CD4-positive, alpha-beta T cell treated with Interleukin-15 for 1 hour (primary cell): ENCODE measurements at regions not wholly inside any gene's neighbourhood (a gene's known extent, or its start where the extent isn't known, plus 50 kb on each side); places are given as distances from the start of the nearest gene placed in this dataset.
"Not testable (repeated sequence)": the region's sequence is repeated elsewhere in the genome, so short reads cannot be mapped to it uniquely, and the experiment has no call there.

Experiments
- DNase-seq: peaks from one replicate; pipeline ENCODE4 v3.0.0-alpha.2; 2020

DNA sequence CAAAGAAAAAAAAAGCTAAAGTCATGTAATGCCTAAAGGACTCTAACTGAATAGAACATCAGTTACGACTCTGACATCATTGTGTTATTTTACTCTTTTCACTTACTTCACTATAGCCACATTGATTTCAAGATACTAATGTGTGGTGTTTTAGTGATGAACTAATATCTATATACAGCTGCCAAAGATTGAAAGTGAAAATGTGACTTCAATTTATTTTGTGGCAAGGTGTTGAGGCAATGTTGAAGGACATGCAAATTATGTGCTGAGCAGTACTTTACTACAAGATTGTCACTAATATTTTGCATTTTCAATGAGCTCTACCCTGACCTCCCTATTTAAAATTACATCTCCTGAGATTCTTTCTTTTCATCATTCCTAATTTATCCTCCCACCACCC lies 1911.9 kb upstream of the PCDH20 start:
- no peak for DNase-seq

- no peak for DNase-seq
Observed at GRCh38 chr13:63323441-63323840, 1907.8 kb upstream of the PCDH20 start.

- no peak for DNase-seq
Observed at GRCh38 chr13:63311587-63311986, 1895.9 kb upstream of the PCDH20 start.

- DNase-seq: no peak
Observed at GRCh38 chr13:63308549-63309165, 1893.0 kb upstream of the PCDH20 start.

DNA sequence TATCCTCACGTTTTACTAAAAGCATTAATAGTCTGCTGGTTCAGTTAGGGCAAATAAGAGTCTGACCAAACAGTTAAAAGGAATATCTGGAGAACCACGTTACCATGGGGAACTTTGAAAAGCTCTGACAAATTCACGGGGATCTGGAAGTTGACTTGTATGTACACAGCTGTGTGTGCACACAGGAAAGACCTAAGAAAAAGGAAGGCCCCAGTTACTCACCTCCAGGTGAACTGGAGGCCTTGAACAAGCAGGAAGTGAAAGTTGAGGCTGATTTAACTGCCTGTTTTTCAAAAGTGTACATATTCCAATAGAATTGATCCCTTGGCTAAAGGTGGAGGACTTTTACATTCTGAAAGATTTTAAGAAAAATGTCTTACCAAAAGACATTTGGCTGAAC lies 1891.6 kb upstream of the PCDH20 start:
- no peak for DNase-seq

- DNase-seq: no peak
Observed at GRCh38 chr13:63305641-63306133, 1890.0 kb upstream of the PCDH20 start.

DNA sequence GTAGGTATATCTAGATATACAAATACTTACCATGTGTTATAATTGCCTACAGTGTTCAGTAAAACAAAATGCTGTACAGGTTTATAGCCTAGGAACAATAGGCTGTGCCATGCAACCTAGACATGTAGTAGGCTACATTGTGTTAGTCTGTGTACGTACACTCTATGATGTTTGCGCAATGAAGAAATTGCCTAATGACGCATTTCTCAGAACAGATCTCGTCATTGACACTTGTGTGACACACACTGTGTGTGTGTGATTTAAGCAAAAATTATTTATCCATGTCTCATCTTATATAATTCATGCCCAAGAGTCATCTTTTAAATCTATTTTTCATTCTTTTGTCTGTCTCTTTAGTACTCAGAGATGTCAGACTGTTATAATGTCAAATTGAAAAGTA lies 1888.8 kb upstream of the PCDH20 start:
- no peak for DNase-seq

DNA sequence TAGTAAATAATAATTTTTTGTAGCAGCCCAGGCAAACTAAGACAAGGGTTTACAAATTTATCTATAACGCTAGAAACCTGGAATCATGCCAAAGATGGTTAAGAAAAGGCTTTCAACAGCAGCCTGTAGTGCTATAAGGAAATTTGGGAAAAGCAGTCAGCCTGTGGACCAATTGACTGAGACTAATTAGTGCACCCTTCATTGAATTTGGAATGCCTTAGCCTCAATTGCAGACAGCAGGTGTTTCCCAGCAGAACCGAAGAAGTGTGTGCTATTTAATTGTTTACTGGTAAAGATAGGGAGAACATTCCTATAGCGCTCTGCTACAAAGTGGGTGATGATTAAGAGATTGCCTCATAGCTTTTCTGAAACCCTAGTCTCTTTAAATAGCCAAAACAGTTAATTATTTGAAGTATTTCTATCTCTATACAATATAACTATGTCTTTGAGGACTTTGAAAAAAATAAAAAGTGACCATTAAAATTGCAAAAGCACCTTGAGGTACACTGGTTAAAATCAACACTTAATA lies 1884.3 kb upstream of the PCDH20 start:
- no peak for DNase-seq

- DNase-seq: no peak
Observed at GRCh38 chr13:63297163-63297562, 1881.5 kb upstream of the PCDH20 start.

DNA sequence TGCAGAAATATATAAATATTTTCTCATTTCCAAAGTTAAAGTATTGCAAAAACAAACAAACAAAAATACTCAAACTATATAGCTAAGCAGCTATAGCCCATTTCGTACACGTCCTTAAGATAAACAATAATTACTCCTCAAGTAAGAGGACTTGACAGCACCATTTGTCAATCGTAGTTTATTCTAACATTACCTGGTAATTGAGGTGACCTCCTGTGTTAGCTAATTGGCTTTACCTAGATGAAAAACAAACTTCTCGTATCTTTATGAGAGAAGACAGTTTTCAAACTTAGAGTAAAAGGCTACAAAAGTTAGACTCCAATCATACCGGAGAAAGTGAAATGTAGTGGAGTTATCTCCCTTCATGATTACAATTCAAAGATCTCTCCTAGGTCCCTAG lies 1876.1 kb upstream of the PCDH20 start:
- DNase-seq: no peak

DNA sequence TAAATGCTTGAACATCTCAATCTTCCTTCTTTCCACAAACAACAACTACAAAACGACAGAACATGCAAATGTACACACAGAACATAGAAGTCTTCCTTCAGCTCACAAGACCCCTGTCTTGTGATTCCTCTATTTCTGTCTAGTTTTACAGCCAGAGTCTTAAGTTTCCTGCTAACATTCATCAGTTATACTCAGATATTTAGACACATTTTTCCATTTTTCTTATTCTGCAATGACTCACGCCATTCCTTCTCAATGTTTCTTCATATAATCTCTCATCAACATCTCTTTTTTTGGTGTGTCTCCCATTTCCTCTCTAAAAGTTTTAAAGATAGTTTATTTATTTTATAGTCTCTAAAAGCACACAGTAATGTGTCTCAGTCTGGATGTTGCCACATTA lies 1872.9 kb upstream of the PCDH20 start:
- DNase-seq: no peak

DNA sequence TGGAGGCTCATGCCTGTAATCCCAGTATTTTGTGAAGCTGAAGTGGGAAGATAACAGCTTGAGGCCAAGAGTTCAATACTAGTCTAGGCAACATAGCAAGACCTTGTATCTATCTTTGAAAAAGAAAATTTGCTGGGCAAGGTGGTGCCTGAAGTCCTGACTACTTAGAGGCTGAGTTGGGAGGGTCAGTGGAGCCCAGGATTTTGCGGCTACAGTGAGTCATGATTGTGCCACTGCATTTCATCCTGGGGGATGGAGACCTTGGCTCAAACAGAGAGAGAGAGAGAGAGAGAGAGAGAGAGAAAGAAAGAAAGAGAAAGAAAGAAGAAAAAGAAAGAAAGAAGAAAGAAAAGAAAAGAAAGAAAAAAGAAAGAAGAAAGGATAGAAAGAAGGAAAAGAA lies 1872.3 kb upstream of the PCDH20 start:
- no peak for DNase-seq

- DNase-seq: no peak
Observed at GRCh38 chr13:63285426-63285825, 1869.8 kb upstream of the PCDH20 start.

GRCh38 chr13:63279136-63279535 lies 1863.5 kb upstream of the PCDH20 start:
- DNase-seq: no peak

- DNase-seq: no peak
Observed at GRCh38 chr13:63274772-63275171, 1859.1 kb upstream of the PCDH20 start.

DNA sequence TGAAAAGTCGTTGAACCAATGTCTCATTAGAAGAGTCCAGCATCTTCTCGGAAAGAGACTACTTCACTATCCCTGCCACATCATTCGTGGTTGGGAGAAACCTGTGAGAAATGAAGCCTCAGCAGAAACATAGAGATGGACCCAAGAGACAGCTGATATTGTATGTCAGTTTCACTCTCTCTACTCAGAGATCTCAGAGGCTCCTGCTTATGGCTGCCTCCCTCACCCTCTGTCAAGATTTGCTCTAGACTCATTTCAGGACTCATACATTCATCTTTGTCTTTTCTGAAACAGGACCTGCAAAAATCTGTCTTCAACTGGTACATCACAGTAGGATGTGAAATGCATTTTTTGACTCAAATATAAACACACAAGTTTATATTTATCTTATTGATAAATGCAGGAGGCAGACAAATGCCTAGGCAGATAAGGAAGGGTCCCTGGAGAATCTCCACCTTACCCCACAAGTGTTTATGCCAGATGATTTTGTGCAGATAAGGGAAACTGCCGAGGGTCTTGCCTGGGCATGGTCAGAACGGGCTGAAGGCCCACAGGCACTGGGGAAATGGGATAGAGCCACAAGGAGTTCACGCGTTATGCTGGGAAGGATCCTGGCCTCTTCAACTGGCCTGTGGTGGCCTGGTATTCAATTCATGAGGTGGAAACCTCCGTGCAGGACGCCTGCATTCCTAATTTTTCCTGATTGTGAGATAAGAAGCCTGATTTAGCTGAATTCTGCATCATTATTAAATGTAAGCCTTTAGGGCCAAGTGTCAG lies 1834.0 kb upstream of the PCDH20 start:
- DNase-seq: no peak

GRCh38 chr13:63236667-63237396 lies 1821.2 kb upstream of the PCDH20 start:
- DNase-seq: not testable (repeated sequence)

DNA sequence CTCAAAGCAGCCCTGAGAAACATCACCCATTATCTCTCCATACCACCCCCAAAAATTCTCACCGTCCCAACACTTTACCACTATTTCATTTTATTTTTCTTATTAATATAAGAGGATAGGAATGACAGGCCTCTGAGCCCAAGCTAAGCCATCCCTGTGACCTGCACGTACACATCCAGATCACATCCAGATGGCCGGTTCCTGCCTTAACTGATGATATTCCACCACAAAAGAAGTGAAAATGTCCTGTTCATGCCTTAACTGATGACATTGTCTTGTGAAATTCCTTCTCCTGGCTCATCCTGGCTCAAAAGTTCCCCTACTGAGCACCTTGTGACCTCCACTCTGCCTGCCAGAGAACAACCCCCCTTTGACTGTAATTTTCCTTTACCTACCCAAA lies 1802.9 kb upstream of the PCDH20 start:
- DNase-seq: not testable (repeated sequence)

DNA sequence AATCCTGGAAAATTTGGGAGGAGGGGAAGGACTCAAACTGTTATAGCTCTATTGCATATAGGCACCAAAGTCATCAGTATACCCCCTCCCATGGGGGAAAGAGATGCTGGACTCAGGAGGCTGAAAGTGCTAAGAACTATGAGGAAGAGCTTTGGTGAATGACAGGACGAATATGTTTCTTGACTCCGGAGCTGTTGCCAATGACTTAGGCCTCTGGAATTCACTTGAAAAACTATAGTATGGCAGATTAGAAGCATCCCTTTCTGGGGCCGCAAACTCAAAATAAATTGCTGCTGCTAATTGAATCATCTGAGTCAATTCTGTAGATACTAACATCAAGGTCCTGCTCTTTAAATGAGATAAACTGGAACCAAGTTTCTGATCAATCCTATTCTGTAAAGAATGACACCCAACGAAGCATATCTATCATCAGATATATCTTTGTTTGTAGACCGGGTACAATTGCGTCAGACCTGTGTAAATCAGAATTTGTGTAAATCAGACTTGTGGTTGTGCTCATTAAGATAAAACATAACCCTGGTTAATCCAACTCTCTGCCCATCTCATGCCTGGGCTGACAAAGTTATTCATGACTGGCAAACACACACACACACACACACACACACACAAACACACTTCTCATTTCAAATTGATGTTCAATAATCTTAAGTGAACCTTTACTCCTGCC lies 1793.8 kb upstream of the PCDH20 start:
- no peak for DNase-seq

- DNase-seq: no peak
Observed at GRCh38 chr13:63208826-63209225, 1793.2 kb upstream of the PCDH20 start.

GRCh38 chr13:63206461-63206860 lies 1790.8 kb upstream of the PCDH20 start:
- no peak for DNase-seq

DNA sequence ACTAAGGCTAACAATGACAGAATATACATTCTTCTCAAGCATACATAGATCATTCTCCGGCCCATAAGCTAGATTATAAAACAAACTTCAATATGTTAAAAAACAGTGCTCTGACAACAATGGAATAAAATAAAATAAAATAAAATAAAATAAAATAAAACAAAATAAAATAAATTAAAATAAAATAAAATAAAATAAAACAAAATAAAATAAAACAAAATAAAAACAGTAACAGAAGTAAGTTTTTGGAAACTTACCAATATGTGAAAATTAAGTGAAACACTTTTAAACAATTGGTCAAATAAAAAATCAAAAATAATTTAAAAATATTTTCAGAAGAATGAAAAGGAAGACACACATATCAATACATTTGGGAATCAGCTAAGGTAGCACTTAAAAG lies 1785.8 kb upstream of the PCDH20 start:
- DNase-seq: no peak

- no peak for DNase-seq
Observed at GRCh38 chr13:63199508-63199907, 1783.9 kb upstream of the PCDH20 start.
